GM19463 (cell line): ENCODE measurements at regions not wholly inside any gene's neighbourhood (a gene's known extent, or its start where the extent isn't known, plus 50 kb on each side); places are given as distances from the start of the nearest gene placed in this dataset.
"Not testable (repeated sequence)": the region's sequence is repeated elsewhere in the genome, so short reads cannot be mapped to it uniquely, and the experiment has no call there.

ENCODE experiments used
- ATAC-seq: cut with Tn5 transposase; IDR thresholded peaks from one replicate; pipeline ENCODE4 v1.9.1; 2021; ENCODE audit warnings: mild to moderate bottlenecking, moderate library complexity; ENCODE audit not compliant: unreplicated experiment

DNA sequence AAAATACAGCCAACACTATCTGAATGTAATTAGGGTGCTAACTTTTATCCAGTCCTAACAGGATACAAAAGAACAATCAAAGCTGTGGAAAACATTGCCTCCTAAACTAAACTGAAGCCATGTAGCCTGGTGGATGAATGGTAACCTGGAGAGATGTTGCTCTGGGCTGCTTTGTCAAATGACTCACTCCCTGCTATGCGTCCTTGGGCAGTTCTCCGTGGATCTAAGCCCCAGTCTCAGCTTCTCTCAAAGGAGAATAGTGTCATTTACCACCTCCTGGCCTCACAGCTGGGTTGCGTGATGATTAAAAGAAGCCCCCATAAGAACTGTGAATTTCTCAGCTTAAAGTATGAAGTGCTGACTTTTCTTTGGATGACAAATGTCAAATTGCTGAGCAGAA lies 203.7 kb downstream of the ICOS start:
- ATAC-seq, result no peak

DNA sequence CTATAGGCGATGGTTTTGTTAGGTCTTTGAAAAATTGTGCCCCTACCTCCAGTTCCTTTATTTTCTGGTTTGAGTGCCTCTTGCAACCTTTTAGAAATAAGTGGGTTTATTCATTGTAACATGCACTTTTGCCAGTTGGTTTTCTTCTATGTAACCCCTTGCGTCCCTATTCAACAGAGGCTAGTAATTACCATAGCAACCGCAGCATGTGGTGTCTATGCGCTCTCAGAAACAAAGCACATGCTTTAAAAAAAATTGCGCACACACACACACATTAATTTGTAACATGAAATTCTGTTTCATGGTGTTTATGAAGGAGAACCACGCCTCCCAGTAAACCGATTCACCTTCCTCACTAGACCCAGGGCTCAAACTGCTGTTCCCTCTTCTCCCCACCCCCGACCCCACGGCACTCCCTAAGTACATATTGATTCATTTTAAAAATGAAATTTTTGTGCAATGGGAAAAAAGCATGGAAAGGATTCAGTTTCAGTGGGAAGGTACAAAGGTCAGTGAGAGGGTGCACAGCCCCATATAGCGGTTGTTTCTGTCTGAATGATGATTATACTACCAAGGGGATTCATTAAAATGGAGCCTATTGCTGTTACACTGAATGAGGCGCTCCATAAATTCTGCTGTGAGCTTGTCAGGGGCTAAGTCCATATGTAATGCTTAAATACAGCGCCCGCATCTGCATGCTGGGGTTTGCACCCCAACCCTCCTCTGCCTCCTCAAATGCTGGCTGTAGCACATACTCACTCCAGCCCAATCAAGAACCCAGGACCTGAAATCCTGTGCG lies 206.9 kb downstream of the ICOS start:
- no peak for ATAC-seq

DNA sequence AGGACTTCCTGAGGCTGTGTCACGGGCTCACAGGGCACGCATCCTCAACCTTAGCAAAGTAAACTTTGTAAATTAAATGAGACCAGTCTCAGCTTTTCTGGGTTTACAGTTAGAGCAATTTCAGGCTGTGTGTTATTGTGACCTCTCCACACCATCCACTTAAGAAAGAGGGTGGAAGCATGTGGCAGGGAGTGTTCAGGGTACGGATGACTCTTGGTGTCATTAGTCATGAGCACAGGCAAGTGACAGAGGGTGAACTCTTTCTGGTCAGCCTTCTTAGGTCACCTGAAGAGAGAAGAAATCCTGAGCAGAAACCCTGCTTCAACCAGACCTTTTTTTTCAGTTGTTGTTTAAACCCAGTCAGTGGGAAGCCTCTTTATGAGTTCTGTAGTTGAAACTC lies 207.9 kb downstream of the ICOS start:
- ATAC-seq, result no peak

DNA sequence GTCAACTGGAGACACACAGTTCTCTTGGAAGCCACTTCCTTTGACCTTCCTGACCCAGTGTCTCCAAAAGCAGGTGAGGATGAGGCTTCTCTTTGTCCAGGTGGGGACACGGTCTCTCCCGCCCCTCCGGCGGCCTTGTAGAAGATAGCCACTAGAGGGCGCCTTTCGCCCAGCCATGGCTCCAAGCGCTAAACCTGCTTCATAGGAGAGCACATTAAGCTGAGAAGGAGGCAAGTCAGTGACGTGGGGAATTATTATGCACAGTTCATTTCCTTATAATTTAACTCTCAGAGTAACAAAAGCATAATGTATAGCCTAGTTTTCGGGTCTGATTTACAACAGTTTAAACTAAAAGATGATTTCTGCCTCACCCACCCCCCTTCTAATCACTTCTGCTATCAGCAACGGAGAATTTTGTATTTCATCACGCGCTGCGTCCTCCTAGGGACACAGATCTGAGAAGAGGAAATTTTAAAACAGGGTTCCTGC lies 208.7 kb downstream of the ICOS start:
- ATAC-seq, result peak; percentile 99

DNA sequence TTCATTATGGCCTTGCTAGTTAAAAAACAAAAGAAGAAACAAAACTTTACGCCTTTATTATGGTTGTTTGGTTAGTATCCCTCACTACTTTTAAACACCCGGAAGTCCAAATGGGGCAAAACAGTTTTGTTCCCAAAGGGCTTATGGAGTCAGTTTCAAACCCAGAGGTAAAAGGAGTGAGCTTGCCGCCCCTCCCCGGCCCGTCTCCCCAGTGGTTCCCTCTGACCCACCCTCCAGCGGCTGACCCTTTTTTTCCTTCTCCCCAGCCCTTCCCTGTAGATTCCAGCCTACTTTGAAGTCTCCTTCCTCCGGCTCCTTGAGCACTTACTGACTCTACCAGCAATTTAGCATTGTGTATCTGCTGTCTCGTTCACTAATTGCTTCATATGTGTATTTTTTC lies 209.2 kb downstream of the ICOS start:
- ATAC-seq, result no peak

DNA sequence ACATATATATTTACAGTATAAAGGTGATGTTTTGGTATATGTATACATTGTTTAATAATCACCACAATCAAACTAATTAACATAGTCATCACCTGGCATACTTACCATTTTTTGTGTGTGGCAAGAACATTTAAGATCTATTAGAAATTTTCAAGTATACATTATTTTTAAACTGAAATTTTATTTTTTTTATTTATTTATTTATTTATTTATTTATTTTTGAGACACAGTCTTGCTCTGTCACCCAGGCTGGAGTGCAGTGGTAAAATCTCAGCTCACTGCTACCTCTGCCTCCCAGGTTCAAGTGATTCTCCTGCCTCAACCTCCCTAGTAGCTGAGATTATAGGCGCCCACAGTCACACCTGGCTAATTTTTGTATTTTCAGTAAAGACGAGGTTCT lies 210.5 kb downstream of the ICOS start:
- ATAC-seq, result not testable (repeated sequence)

DNA sequence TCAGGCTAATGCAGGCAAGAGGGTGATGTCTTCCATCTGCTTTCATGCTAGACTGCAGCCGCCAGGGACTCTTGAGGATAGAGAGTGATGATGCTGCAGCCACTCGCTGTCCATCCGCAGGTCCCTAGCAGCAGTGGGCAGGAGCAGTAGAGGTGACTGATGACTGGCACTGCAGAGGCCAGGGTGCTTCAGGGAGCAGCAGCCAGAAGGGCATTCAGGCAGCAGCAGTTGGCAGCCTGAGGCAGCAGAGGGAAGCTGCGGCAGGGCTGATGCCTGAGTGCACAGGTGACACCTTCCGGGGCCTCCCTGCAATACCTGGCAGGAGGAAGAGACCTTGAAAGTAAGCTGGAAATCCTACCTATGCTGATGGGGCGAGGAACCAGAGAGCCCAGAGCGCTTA lies 214.2 kb downstream of the ICOS start:
- ATAC-seq, result no peak

DNA sequence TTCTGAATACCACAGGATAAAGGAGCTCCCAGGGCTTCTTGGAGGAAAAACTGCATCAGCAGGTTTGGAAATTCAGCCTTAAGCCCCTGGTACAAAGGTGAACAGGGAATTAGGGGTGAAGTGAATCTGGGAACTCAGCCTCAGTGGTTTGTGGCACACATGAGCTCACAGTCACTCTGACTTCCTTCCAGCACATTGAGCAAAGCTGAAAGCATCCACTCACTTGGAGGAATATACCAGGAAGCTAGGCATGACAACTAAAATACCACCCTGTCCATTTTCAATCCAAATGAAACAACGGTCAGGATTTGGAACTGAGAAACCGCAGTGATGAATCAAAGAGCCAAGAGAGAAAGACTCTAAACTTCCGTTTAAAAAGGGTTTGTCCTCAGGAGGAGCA lies 216.1 kb downstream of the ICOS start:
- no peak for ATAC-seq

DNA sequence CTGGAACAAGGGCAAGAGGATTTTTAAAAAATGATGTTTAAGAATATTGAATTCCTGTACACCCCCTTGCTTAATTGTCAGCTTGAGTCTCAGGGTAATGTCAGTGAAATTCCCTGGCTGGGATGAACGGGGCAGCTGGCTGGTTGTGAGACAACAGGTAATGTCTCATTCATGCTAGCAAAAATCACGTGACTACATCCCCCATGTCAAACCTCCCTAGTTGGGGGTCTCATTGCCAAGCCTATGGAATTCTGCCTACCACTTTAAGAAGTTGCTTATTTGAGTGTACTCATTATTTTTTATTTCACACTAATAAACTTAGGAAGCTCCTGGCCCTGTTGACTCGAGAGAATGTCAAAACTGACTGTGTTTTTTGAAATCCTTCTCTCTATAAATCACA lies 218.3 kb downstream of the ICOS start:
- ATAC-seq, result no peak

DNA sequence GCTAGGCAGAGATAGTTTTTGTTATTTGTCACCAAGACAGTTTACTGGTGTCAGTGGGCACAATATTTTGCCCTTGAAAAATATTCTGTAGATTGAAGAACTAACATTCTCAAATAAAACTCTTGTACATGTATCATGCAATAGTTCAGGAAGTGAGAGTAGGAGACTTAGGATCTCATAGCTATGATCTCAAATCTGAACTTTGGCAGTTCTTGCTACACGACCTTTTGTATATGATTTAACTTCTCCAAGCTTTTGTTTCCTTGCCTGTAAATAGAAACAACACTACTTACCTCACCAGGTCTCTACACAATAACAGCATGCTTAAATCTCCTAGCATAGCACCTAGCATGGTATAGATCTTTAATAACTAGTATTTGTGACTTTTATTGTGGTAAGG lies 219.9 kb downstream of the ICOS start:
- ATAC-seq, result no peak

DNA sequence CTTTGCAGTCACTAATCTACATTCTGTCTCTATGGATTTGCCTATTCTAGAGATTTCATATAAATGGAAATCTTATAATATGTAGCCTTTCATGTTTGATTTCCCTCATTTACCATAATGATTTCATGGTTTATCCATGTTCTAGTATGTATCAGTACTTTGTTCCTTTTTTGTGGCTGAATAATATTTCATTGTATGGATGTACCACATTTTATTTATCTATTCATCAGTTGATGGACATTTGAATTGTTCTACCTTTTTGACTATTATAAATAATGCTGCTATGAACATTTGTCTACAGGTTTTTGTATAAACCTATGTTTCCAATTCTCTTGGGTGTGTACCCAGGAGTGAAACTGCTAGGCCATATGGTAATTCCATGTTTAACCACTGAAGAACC lies 221.1 kb downstream of the ICOS start:
- ATAC-seq, result no peak

DNA sequence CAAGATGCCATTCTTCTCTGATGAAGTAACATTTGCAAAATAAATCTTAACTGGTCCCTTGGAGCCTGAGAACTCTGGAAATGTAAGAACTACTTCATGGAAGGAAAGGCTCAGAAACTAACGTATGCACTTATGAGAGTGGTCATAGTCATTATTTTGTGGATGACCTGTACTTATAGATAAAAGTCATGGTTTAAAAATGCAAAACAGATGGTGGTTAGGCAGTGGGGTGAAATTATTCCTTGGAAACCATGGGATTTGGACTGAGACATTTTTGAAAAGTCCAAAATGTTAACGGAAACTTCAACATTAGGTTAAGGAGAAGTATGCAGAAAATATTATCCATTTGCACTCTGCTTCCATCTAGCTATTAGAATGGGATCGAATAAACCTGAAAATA lies 223.0 kb downstream of the ICOS start:
- ATAC-seq, result no peak

DNA sequence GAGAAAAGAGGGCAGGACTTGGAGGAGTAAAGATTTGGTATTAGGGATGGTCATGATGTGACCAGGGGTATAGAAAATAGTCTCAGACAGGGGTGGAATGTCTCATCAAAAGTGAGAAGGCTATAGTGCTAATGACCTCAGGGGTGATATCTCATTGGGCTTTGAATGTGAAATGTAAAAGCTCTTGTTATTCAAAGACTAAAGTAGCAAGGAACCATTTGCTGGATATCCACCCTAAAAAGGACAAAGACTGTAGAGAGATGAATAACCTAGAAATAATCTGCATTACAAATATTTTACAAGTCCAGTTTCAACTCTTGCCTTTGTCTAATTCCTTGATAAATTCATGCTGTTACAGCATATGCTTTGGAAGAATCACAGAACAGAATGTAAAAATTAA lies 224.4 kb downstream of the ICOS start:
- ATAC-seq, result no peak

DNA sequence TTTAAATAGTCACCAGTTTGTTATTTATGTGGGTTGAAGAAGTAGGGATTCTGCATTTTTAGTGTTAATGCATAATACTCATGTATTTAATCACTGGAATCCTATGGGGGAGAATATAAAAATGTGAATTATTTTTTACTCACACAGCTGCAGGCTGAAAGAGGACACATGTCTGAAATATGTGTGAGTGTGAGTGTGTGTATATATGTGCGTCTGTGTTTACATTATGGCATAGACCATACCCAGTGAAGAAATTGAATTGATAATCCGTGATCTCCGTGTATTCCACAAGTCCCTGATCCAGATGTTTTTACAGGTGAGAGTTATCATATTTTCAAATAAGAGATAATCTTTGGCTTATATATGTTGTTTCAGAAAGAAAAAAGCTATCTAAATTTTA lies 225.3 kb downstream of the ICOS start:
- no peak for ATAC-seq

DNA sequence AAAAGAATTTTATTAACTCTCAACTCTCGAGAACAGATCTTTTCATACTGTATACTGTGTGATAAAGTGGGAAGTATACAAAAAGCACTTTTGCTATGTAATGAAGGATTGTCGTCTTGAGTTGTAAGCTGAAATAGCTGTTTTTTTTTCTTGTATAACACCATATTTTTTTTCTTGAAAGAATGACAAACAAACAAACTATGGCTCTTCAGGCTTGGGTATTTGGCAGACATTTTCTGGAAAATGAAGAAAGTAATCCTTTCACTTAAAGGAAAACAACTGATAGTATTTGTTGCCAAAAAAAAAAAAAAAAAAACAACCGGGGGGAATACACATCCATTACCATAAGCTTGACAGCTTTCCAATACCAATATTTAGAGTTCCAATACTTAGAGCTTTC lies 230.4 kb downstream of the ICOS start:
- no peak for ATAC-seq

DNA sequence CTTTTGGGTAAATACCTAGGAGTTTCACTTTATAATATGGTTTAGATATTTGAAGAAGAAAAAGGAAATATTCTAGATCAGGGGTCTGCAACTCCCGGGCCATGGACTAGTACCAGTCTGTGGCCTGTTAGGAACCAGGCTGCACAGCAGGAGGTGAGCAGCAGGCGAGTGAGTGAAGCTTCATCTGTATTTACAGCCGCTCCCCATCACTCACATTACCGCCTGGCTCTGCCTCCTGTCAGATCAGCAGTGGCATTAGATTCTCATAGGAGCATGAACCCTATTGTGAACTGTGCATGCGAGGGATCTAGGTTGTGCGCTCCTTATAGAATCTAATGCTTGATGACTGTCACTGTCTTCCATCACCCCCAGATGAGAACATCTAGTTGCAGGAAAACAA lies 231.1 kb downstream of the ICOS start:
- not testable (repeated sequence) for ATAC-seq

DNA sequence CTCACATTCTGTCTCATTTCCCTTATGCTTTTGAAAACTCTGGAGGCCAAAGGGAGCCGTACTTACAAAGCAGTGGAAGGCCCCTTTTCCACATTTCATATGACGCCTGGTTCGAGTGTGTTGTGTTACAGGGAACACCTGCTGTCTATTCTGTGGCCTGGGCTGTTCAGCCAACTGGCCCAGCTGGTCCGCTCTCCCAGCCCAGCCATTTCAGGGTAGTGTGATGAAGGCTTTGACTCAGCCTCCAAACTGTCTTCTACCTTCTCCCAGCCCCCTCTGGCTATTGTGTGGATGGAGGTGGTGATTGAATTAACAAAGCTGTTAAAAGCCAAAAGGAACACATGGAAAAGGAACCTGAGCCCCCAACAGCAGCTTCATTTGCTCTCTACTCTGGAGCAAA lies 233.8 kb downstream of the ICOS start:
- no peak for ATAC-seq

DNA sequence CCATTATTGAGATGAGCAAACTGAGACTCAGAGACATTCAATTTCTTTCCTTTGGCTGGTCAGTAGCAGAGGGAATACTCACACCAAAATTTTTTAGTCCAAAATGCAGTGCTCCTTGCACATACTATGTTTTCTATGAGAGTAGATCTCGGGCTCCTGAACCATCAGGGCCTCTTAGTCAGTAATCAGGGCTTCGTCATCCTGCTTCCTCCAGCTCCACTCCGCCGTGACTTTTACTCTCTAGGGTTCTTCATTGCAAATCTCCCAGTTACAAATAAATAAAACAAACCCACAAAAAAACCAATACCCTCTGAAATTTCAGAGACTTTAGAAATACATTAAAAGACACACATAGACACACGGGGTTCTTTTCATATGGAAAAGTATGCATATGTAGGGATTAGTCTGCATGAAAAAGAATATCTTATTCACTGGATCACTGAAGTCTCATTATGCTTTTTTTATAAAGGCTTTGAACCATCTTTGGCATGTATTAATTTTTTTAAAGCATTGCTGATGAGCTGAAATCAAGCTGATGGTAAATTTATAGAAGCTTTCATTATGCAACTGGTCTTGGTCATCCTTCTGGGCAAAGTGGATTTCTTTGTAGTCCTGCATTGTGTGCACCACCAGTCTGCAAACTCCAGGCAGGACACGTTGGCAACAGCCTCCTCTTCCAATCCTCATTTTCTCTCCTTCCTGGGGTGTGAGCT lies 235.0 kb downstream of the ICOS start:
- no peak for ATAC-seq

DNA sequence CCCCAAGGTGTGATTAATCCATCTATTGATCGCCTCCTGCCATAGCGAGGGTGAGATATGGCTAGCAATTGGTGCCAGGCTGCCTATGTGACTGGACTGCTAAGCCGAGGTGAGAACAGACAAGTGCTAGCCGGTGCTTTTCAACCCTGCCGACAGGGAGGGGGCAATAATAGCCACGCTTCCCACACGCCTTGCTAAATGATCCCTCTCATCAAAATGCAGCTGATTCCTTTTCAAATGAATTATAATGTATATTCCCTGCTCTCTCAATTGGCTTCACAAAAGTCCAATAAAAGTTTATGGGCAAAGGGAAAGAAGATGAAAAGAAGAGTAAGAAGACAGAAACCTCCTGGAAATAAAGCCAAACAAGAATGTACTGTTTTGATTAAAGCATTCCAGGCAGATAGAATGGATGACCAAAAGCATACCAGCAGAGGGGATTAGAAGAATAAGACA lies 235.6 kb downstream of the ICOS start:
- ATAC-seq, result no peak

DNA sequence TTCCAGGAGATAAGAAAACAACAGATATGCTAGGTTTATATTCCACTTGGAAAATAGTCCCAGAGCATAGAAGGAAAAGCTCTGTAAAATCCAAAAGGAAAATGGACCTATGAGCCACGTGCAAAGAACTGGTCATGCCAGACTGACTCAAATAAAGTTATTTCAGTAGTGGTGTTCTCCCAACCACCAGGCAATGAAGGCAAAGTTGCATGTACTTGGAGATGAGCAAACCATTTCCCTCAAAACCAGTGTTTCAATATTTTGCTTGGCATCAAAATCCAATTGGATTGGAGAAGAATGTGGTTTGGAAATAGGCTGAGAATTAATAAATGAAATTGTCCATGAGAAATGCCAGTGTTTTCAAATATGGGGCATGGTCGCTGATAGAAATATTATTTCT lies 237.5 kb downstream of the ICOS start:
- ATAC-seq, result no peak

DNA sequence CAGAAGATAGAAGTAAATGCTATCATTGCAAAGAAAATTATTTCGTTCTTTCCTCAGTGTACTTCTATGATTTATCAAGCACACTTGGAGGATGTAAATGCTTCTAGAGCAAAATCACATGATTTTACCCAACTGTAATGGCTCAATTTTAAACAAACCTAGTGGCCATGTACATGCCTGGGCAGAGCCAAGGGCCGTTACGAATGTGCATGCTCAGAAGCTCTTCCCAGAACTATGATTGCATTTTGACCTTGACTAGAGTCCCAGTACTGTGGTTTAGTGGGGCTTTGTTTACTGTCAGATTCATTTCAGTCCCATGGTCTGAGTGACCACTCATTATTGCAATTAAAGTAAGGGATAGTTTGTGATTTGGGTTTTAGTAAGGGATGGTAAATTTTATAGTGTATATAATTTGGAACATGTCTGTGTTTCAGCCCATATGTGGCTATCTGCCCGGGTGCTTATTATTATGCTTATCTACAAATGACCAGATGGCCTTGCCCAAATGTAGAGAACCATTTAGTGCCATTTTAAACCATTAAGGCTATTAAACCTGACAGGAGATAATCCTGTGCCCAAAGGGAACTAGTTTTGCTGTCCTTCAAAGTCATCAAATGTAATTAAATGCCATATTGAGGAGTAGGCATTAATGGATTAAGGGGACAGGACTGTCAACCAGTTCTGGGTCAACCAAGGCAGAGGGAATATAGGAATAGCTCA lies 239.1 kb downstream of the ICOS start:
- ATAC-seq, result no peak

DNA sequence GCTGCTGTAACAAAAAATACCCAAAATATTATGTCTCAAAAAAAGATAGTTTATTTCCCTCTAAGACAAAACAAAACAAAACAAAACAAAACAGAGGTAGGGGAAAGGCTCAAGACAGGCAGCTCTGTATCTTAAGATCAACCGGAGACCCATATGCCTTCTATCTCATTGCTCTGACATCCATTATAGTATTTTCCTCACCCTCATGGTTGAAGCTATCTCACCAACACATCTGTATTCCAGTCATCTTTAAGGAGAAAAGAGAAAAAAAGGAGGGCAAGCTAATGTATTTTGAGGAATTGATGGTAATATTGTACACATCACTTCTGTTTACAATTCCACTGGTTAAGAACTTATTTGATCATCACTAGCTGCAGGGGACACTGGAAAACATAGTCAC lies 239.7 kb downstream of the ICOS start:
- no peak for ATAC-seq
